Suprapubic skin (tissue), 4 donors: ENCODE measurements at regions not wholly inside any gene's neighbourhood (a gene's known extent, or its start where the extent isn't known, plus 50 kb on each side); places are given as distances from the start of the nearest gene placed in this dataset.

Experiments
- EP300 ChIP-seq: sonication (generic); formaldehyde crosslinking; IDR thresholded peaks from one replicate; pipeline ENCODE4 v1.6.1; 2017; ENCODE audit warnings: antibody characterized with exemption
- POLR2A ChIP-seq, 2 donors: fragments of 450-650 bp; IDR thresholded peaks; one replicate each; pipeline ENCODE4 v1.6.1; 2017; ENCODE audit warnings: antibody characterized with exemption in 2 of 2, mild to moderate bottlenecking in 2 of 2, moderate library complexity in 2 of 2
- POLR2AphosphoS5 ChIP-seq, 3 donors: sonication (generic); formaldehyde crosslinking; IDR thresholded peaks; one replicate each; pipeline ENCODE4 v1.6.1; 2017; ENCODE audit warnings: antibody characterized with exemption in 3 of 3
- TF ChIP-seq, protein P1 (sequence below), 2 donors: fragments of 200-600 bp in 1 of 2; fragments of 450-650 bp in 1 of 2; sonication (generic) in 1 of 2; IDR thresholded peaks; one replicate each; pipeline ENCODE4 v1.5.1; 2016 to 2019; ENCODE audit warnings: antibody characterized with exemption in 2 of 2, mild to moderate bottlenecking in 1 of 2, moderate library complexity in 1 of 2

DNA sequence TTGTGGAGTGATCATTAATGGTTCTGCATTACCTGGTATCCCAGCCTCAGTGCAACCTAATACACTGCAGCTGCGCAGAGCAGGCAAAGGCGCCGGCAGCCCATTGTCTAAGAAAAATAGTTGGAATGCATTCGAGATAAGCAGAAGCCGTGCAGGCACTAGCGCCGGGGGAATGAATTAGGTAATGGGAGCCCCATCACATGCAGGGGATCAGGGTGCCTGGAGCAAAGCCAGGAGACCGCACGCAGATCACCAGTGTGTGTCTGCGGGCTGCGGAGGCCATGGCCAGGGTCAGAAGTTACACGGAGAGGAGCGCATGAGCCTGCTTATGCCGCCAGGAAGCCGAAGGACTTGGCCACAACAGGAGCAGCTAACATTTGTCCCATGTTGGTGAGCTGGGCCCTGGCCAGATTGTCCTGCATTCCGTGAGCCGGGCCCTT, 156.8 kb downstream of the DLL1 start:
- TF ChIP-seq POLR2A (IDR thresholded peaks at IDR 0.05) (no peak), POLR2AphosphoS5 (IDR thresholded peaks at IDR 0.05) (no peak), EP300 (no peak)
- TF ChIP-seq, protein P1, sequence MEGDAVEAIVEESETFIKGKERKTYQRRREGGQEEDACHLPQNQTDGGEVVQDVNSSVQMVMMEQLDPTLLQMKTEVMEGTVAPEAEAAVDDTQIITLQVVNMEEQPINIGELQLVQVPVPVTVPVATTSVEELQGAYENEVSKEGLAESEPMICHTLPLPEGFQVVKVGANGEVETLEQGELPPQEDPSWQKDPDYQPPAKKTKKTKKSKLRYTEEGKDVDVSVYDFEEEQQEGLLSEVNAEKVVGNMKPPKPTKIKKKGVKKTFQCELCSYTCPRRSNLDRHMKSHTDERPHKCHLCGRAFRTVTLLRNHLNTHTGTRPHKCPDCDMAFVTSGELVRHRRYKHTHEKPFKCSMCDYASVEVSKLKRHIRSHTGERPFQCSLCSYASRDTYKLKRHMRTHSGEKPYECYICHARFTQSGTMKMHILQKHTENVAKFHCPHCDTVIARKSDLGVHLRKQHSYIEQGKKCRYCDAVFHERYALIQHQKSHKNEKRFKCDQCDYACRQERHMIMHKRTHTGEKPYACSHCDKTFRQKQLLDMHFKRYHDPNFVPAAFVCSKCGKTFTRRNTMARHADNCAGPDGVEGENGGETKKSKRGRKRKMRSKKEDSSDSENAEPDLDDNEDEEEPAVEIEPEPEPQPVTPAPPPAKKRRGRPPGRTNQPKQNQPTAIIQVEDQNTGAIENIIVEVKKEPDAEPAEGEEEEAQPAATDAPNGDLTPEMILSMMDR (IDR thresholded peaks at IDR 0.05): no peak
